NT2/D1 (cell line): ENCODE measurements at regions not wholly inside any gene's neighbourhood (a gene's known extent, or its start where the extent isn't known, plus 50 kb on each side); places are given as distances from the start of the nearest gene placed in this dataset.

Source experiments
- YY1 ChIP-seq: IDR thresholded peaks from 2 replicates; pipeline ENCODE4 v1.6.1; 2011; ENCODE audit not compliant: insufficient read length, insufficient read depth
- ZNF274 ChIP-seq: IDR thresholded peaks from 2 replicates; pipeline ENCODE4 v1.6.1; 2011; ENCODE audit warnings: mild to moderate bottlenecking, low read depth, low read length

GRCh38 chr18:7394050-7394659 lies 163.3 kb downstream of the LRRC30 start:
- TF ChIP-seq ZNF274 = no peak
- TF ChIP-seq YY1 = no peak
